ENCODE measurements at regions not wholly inside any gene's neighbourhood (a gene's known extent, or its start where the extent isn't known, plus 50 kb on each side); places are given as distances from the start of the nearest gene placed in this dataset.

GRCh38 chr1:192238421-192238820 is 78.4 kb upstream of the RGS21 start:
- DNase-seq (ENCODE audit: low read depth): no peak

- DNase-seq (ENCODE audit: low read depth): no peak
Measured at GRCh38 chr1:192243721-192244120, 73.1 kb upstream of the RGS21 start.

- DNase-seq (ENCODE audit: low read depth): no peak
Measured at GRCh38 chr1:192251735-192252134, 65.1 kb upstream of the RGS21 start.

GRCh38 chr1:192252776-192253175 is 64.0 kb upstream of the RGS21 start:
- no peak for DNase-seq (ENCODE audit: low read depth)

DNA sequence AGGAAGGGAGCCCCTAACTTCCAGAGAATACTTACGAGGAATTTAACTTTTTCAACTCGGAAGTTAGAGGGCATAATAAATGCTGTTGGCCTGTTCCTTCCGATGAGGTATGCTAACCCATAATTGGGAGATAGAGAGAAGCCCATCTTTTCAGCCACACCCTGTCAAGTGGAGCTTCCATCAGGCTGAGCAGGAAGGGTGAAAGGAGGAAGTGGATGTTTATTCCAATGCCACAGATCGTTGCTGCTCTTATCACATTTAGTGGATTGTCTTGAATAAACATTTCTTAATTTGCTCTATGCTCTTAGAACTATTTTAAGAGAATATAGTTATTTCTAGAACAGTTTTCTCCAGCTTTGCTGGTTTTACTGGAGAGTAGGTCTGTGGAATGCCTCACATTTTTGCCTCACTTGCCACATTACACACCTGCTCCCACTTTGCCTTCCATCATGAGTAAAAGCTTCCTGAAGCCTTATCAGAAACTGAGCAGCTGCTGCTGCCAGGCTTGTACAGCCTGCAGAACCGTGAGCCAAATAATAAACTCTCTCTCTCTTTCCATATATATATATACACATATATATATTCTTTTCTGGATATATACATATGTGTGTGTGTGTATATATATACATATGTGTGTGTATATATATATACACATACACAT is 60.0 kb upstream of the RGS21 start:
- DNase-seq (ENCODE audit: low read depth): no peak

DNA sequence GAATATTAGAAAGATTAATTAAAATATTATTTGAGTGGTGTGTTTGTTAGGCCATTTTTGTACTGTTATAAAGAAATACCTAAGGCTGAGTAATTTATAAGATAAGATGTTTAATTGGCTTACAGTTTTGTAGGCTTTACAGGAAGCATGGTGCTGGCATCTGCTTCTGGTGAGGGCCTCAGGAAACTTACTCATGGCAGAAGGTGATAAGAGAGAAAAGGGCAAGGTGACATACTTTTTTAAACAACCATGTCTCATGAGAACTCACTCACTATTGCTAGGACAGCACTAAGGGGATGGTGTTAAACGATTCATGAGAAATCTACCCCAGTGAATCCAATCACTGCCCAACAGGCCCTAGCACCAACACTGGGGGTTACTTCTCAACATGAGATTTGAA is 56.7 kb upstream of the RGS21 start:
- no peak for DNase-seq (ENCODE audit: low read depth)

- no peak for DNase-seq (ENCODE audit: low read depth)
Measured at GRCh38 chr1:192261476-192261875, 55.3 kb upstream of the RGS21 start.

GRCh38 chr1:192263436-192263835 is 53.4 kb upstream of the RGS21 start:
- DNase-seq (ENCODE audit: low read depth): peak; percentile 88

- no peak for DNase-seq (ENCODE audit: low read depth)
Measured at GRCh38 chr1:192265516-192266173, 51.1 kb upstream of the RGS21 start.

DNA sequence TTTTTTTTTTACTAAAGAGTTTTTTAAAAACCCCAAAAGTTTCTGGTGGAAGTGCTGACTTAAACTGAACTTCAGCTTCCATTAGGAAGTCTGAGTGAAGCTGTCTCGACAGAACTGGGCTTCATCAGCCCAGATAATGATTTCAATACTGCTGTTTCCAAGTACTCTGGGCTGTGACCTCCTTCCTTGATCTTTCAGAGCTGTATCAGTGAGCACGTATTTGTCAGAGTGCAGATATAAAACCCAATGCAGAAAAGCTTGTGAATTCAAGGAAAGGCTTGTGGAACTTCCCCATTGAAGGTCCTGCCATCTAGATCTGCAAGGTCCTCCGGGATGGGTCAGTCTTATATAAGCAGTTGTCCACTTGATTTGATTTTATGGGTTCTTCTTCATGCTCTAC is 50.1 kb upstream of the RGS21 start:
- no peak for DNase-seq (ENCODE audit: low read depth)
